HG02852 (cell line): ENCODE measurements at regions not wholly inside any gene's neighbourhood (a gene's known extent, or its start where the extent isn't known, plus 50 kb on each side); places are given as distances from the start of the nearest gene placed in this dataset.
"Not testable (repeated sequence)": the region's sequence is repeated elsewhere in the genome, so short reads cannot be mapped to it uniquely, and the experiment has no call there.

Source experiments
- ATAC-seq: cut with Tn5 transposase; IDR thresholded peaks from one replicate; pipeline ENCODE4 v1.9.1; 2021; ENCODE audit warnings: mild to moderate bottlenecking, moderate library complexity; ENCODE audit not compliant: unreplicated experiment

- no peak for ATAC-seq
Observed at GRCh38 chr10:46198516-46198915, 88.3 kb upstream of the ANTXRL start.

GRCh38 chr10:46202405-46202804 lies 84.4 kb upstream of the ANTXRL start:
- ATAC-seq, result not testable (repeated sequence)

GRCh38 chr10:46204482-46205102 lies 82.2 kb upstream of the ANTXRL start:
- not testable (repeated sequence) for ATAC-seq

GRCh38 chr10:46210427-46210826 lies 76.4 kb upstream of the ANTXRL start:
- not testable (repeated sequence) for ATAC-seq

- ATAC-seq, result no peak
Observed at GRCh38 chr10:46215426-46215825, 71.4 kb upstream of the ANTXRL start.

- ATAC-seq, result no peak
Observed at GRCh38 chr10:46216003-46216634, 70.7 kb upstream of the ANTXRL start.

GRCh38 chr10:46216836-46217751 lies 69.7 kb upstream of the ANTXRL start:
- ATAC-seq, result peak; percentile 83

- no peak for ATAC-seq
Observed at GRCh38 chr10:46217752-46218453, 68.9 kb upstream of the ANTXRL start.

- ATAC-seq, result peak; percentile 47
Observed at GRCh38 chr10:46218921-46219320, 67.9 kb upstream of the ANTXRL start.

- not testable (repeated sequence) for ATAC-seq
Observed at GRCh38 chr10:46219431-46219990, 67.3 kb upstream of the ANTXRL start.

- no peak for ATAC-seq
Observed at GRCh38 chr10:46220187-46220586, 66.6 kb upstream of the ANTXRL start.

GRCh38 chr10:46220872-46221538 lies 65.8 kb upstream of the ANTXRL start:
- ATAC-seq, result no peak

- no peak for ATAC-seq
Observed at GRCh38 chr10:46222364-46222935, 64.3 kb upstream of the ANTXRL start.

- no peak for ATAC-seq
Observed at GRCh38 chr10:46223064-46223480, 63.7 kb upstream of the ANTXRL start.

GRCh38 chr10:46223626-46224413 lies 63.0 kb upstream of the ANTXRL start:
- no peak for ATAC-seq

GRCh38 chr10:46224414-46224682 lies 62.4 kb upstream of the ANTXRL start:
- no peak for ATAC-seq

- ATAC-seq, result no peak
Observed at GRCh38 chr10:46225597-46225996, 61.2 kb upstream of the ANTXRL start.

- no peak for ATAC-seq
Observed at GRCh38 chr10:46226232-46226631, 60.6 kb upstream of the ANTXRL start.

- ATAC-seq, result no peak
Observed at GRCh38 chr10:46226900-46227558, 59.8 kb upstream of the ANTXRL start.
